Stimulated activated CD4-positive, alpha-beta T cell treated with anti-CD3 and anti-CD28 coated beads, Interleukin-2, amount 100 ng/mL, for 24 hours (primary cell): ENCODE measurements at regions not wholly inside any gene's neighbourhood (a gene's known extent, or its start where the extent isn't known, plus 50 kb on each side); places are given as distances from the start of the nearest gene placed in this dataset.

Source experiments
- DNase-seq, 2 donors: peaks; one replicate each; pipeline ENCODE4 v3.0.0-alpha.2; 2020

DNA sequence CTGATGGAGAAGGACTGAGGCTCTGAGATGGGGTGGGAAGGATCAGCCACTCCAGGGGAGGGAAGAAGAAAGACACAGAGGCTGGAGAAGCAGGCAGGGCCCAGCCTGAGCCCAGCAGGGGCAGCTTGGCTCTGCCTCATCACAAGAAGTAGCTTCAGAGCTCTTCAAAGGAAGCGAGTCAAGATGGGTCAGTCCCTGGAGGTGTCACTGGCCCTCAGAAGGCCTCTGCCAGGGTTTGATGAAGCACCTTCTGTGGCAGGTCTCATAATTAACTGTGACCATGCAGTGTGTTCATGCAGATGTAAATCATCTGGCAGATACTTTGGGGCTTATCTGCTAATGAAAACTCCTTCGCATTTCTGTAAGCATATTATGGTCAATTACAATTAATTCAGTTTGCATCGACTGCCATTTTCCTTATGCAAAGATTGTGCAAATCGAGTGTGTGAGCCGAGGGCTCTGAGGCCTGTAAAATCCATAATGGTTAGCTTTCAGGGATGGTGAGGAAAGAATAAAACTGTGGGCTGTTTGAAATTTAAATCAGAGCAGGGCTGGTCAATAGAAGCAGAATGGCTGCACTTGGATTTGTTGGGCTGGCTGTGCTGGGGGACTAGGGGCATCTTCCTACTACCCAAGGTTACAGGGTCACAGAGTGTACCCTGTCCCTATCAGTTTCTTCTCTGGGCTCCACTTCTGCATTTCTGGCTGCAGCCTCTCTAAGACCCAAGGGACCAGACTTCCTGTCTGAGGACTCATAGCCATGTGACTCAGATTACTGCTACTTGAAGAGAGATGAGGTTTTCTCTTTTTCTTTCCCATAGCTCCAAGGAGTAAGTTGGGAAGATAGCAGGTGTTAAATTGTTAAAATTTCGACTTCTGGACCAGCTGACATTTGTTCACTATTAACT, 376.6 kb downstream of the DHX35 start:
- no peak for DNase-seq

DNA sequence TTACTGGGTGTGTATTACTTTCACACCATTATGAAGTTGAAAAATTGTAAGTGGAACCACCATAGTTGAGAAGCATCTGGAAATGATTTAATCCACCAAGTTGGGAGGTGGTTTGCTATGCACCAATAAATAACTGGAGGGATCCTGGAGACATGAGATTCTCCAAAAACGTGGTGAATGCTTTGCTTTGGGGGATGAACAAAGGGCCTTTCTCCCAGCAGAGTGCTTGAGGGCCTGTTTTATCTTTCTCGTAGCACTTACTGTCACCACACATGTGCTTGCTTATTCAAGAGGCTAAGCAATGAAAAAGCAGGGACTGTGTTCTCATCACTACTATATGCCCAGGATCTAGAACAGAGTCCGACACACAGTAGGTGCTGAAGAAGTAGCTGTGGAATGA, 371.1 kb downstream of the DHX35 start:
- DNase-seq = no peak

DNA sequence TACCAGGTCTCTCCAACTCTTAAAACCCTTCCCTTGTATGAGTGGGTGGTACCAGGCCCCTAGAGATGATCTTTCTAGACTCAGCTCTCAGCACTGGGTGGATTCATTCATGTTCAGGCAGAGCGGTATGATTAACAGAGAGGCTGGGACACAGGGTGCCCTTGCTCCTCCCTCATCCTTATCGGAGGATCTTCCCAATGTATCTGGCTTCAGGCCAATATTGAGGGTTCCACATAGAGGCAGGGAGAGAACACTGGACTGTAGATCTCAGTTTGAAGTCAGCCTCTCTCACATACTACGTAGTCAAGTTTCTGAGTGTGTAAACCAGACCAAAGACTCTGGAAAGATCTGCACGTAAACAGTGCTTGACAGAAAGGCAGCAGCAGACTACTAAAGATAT, 366.2 kb downstream of the DHX35 start:
- DNase-seq = no peak

DNA sequence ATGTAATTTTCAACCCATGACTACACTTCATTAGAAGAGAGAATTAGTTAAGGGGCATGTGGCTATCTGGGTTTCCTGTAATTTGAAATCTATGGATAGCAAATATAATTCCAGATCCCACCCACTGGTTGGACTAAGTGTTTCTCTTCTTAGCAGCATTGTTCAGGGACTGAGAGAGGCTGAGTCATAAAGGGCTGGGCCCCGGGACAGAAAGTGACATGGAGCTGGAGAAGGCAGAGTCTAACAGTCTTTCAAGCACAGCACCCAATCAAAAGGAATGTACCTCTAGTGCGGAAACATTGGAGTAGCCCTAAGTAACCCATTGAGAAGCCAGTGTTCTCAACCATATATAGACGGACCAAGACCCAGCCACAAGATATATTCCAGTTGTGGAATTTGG, 363.9 kb downstream of the DHX35 start:
- no peak for DNase-seq

DNA sequence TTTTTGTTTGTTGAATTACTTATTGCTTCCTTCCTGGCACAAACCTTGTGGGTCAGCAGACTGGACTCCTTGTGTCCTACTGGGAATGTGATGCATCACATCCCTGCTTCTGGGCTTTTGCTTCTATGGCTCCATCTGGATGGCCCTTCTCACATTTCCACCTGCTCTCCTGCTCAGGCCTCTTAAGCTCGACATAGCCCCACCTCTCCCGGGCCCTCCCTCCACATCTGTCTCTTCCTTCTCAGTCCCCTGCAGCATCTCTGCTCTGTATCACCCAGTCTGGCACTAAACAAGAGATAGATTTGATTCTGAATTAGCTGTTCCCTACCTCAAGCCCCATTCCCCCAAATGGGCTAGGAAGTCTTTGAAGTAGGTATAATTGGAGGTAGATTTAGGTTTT, 356.8 kb downstream of the DHX35 start:
- no peak for DNase-seq

DNA sequence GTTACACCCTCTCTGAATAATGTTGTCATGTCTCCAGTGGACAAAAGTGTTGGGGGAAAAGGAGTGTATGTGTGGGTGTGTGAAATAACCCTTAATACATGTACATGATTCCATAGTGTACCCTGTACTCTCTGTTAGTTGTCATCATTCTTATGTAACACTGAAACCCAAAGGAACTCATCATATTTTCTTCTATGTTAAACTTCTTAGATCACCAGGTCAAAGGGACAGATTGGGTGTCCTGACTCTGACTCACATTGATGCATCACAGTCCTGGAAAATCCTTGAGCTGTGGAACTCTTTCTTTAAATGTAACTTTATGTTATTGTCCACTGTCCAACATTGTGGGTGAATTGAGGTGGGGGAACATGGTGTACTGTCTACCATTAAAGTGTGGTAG, 350.5 kb downstream of the DHX35 start:
- no peak for DNase-seq

DNA sequence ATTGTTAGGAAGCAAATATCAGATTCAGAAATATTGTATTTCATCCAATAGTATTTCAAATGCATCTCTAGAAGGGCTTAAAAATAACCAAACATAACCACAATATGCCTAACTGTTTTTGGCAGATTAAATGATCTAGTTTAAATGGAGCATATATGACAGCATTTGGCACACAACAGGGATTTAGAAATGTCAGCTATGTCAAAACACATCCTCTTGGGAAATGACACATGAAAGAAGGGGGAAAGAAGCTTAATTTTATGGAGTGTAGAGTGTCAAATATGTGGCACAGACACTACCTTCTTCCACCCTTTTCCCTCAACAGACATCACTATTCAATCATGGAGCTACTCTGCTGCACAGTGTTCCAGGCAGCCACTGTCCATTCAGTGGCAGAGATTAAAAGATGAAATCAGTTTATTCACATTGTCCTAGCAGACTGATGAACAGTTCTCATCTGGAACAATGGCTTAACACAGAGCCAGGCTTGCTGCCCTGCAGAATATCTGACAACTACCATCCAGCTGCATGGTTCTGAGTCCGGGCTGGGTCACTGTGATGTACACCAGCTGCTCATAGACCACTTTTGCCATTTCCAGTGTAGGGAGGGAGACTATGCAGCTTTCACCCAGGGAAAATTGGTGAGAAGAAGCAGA, 349.8 kb downstream of the DHX35 start:
- DNase-seq = no peak

DNA sequence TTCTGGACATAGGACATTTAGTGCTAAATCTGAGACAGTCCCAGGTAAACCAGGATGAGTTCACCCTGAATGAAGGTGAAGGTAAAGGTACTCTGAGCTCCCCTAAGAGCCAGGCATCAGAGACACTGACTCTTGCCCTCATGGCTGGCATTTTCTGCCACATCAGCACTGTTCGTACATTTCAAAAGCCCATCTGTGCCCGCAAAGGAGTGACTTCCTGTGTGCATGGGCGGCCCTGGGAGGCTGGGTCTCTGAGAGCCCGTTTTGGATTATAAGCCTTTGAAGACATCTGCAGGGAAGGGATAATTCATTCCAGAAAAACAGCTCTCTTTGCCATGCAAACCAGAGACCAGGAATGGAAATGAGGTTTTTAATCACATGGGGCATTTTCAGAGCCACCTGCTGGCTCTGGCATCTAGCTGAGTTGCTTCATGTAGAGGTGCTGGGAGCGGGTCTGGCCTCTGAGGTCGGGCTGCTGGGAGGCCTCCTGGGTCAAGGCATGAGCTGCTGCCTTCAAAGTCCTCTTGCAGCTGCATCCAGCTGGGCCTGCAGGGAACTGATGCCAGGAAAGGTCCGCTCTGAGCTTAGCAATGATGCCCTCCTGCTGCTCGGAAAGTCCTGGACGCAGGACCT, 348.3 kb downstream of the DHX35 start:
- no peak for DNase-seq

DNA sequence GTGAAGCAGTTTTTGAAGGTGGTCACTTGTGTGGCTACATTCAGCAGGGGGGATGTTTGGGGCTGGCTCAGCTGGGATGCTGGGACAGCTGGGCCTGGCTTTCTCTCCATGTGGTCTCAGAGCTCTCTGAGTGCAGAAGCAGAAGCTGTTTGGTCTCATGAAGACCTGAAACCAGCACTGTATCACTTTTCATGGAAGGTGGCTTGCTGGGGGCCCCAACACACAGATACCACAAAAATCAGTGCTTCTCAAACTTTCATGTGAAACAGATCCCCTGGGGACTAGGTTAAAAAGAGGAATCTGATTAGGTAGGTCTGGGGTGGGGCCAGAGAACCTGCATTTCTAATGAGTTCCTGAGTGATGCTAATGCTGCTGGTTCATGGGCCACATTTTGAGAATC, 347.3 kb downstream of the DHX35 start:
- no peak for DNase-seq

DNA sequence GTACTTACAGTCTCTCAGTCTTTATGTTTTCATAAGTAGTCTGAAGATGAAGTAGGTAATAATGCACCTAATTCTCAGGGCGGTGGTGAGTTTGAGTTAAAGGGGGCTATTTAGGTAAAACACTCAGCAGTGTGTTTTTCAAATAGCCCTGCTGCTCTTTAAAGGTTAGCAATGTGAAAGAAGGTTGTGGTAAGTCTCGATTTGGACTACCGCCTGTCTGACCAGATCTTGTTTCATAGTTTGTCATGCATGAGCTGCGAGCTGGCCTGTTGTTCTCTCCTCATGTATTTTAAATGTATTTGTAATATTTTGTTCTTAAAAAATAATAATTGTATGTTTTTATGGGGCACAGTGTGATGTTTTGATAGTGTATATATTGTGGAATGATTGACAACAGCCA, 340.2 kb downstream of the DHX35 start:
- no peak for DNase-seq

DNA sequence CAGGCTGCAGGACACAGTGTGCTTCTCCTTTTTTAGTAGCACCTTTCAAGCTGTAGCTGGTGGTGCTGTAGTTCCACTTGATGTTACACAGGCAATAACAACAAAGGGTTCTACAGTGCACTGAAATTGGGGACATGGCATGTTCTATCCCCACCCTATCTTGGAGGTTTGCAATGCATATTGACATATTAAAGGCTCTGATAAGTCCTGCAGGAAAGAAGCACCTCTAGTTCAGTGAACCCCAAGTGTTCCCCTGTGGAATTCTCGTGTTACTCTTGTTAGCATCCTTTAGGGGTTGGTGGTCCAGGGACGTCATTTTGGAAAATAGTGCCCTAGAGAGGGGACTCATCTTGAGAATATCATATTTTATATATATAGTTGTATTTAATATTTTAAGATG, 337.6 kb downstream of the DHX35 start:
- DNase-seq = no peak

DNA sequence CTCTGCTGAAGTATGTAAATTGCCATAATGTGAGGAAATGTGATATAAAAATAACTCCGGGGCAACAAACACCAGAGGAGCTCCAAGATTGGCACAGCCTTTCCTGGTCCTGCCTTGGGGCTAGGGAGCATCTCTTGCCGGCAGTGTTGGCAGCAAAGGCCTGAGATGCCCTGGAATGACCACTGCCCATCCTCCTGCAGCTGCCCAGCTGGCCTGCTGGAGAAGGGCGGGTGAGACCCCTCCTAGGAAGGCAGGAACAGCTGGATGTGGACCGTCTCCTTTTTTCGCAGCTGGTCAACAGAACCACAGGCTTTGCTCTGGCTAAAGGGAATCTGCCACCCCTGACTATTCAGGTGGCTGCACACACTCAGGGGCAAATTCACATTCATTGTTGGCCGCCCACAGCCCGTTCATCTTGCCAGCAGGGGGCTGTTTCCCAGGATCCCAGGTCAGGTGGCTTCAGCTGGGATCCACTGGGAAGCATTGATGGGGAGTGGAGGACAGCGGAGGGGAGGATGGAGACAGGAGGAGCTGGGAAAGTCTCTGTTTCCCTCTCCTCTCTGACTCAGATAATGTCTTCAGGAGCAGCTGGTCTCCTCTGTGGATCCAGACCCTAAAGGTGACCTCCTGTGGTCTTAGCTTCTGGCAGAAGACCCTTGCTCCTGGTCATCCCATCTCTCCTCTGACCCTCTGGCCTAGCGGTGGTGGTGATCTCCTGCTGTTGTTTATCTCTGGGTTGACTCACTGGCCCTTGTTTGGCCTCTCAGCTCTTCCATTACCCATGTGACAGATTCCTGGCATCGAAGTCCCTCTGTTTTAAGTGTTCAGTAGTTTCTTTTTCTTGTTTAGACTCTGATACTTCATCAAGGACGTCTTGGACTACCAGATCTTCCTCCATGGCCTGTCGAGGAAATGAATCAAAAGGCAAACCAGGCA, 336.7 kb downstream of the DHX35 start:
- DNase-seq = no peak

DNA sequence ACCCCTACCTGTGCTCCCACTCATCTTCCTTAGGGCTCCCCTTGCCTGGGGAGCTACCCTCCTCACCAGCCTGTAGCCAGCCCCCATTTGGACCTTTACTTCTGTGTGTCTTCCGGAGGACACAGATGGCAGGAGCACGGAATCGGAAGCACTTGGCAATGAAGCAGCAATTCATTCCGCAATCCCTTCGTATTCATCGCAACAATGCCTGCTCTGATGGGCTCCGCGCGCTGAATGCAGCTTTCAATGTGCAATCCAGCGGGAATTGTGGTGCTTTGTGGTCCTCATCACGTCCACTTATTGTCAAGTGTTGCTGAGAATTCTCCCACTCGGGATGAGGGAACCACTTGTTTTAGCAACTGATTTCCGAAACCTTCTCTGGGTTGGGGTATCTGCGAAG, 336.0 kb downstream of the DHX35 start:
- no peak for DNase-seq

DNA sequence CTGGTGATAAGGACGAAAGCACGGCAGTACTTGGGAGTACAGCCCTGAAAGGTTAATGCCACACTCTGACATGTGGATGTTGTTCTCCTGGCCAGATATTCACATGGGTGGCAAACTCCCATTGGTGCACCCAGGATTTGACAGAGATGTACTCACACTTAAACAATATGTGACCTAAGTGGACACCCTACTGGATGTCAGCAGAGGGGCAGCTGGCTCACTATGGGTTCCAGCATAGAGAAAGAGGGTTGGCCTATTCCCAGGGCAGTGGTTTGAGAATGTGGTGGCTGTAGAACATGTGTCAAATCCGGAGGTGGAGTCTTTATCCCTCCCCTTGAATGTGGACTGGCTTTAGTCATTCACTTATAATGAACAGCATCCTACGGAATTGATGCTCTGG, 333.2 kb downstream of the DHX35 start:
- DNase-seq = no peak

DNA sequence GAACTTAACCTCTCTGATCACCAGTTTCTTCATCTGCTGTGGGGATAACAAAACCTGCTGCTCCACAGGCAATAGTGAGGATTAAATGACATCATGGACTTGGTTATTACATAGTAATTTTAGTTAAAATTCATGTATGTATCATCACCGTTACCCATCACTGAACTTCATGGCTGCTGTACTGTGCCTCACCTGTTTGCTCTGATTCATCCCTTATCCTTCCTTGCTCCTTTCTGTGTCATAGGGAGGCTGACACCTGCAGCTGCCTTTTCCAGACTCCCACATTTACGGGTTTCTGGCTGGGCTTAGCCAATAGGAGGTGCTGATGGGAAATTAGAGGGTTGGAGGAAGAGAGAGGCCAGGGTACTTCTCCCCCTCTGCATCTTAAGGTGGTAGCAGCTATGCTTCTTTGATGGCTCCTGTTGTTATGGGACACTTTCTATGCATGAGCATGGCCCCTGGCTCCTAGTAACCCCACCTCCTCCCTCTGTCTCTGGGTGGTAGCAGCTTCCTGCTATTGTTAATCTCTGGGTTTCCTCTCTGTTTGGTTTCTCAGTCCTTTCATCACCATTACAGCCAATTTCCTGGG, 332.1 kb downstream of the DHX35 start:
- no peak for DNase-seq

DNA sequence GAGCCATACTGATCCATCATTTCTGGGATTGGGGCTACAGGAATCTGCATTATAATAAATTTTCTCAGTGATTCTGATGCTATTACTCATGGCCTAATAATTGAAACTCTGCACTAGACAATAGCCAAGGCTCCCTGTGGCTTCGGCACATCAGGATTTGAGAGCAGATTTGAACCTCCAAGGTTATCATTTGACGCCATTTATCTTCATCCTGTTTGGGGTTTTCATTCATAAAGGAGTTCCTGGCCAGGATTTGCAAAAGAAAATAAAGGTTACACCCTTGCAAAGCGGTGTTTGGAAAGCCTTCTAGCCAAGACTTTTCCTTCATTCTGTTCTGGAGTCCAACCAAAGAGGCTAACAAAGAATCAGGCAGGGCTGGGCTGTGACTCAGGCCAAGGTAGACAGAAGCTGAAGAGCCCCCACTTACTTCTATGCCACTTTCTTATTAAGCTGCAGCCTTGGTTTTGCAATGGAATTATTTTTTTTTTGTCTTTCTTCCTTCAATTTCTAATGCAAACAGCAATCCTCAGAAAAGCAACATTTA, 330.1 kb downstream of the DHX35 start:
- no peak for DNase-seq

DNA sequence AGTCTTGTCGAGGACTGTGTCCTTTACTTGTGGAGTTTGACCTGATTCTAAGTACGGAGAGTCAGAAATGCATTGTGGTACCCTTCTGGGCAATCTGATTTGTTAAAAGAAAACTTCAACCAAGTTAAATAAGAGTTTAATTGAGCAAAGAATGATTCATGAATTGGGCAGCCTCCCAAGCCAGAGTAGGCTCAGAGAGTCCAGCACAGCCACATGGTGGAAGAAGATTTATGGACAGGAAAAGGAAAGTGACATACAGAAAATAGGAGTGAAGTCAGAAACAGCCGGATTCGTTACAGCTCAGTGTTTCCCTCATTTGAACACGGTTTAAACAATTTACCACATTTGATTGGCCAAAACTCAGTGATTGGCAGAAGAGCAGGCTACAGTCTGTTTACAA, 329.2 kb downstream of the DHX35 start:
- DNase-seq = no peak

DNA sequence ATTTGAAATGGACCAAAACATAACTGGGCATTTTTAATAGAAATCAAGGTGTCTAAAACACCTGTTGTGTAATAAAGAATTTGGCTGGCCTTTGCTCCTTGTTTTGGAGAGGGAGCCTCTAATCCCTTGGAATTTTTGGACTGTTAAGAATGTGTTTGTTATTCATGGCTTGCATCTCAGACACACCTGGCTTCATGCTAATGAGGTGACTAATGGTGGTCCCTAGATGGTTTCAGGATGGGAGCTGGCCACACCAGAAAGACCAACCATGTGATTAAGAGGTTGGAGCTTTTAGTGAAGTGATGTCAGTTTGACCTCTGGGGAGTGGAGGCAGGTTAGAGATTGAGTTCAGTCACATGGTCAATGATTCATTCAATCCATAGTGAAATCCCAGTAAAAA, 328.4 kb downstream of the DHX35 start:
- DNase-seq = no peak

DNA sequence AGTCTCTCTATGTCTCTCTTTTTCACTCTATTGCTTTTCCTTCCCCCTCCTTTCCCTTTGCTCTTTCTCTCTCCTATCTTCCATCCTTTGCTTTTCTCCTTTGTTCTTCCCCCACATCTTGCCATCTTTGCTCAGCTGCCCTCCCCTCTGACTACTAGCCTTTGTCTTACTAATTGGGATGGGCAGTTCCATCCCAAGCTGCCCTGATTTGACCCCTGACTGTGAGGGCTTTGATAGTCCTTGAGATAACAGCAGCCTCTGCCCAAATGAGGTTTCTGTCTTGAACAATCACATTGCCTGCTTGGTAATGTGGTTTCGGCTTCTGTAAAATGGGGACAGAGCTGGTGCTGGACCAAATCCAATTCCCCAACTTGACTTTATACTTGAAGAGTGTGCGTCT, 327.7 kb downstream of the DHX35 start:
- no peak for DNase-seq

DNA sequence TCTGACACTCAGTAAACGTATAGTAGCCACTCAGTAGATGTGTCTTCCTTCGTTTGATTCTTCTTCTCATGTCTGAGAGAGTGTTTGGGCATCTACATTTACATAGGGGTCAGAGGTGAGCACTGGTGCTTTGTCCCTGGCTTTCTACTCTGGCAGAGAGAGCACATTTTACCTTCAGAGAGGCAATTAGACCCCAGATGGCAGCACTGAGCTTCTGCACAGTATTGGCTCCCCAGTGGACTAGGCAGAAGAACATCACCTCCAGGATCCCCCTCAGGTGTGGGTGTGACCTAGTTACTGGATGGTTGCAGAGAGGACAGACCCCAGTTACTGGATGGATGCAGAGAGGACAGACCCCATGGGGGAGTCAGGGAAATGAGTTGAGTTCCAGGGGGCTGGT, 327.2 kb downstream of the DHX35 start:
- DNase-seq = no peak

DNA sequence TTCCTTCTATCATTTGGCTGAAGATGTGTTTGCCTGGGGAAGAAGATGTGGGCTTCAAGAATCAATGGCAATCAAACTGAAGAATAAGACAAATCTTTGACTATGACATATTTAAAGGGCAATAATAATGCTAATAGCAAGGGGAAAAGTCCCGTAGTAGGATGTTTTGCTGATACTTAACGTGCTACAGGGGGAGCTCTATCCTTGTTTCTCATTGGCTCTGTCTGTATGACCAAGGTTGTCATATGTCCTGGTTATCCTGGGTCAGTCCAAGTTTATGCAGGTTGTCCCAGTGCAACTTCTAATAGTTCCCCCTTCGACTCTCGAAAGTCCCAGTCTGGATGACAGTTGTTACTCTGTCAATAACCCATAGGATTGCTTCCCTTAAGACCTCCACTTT, 321.3 kb downstream of the DHX35 start:
- no peak for DNase-seq

DNA sequence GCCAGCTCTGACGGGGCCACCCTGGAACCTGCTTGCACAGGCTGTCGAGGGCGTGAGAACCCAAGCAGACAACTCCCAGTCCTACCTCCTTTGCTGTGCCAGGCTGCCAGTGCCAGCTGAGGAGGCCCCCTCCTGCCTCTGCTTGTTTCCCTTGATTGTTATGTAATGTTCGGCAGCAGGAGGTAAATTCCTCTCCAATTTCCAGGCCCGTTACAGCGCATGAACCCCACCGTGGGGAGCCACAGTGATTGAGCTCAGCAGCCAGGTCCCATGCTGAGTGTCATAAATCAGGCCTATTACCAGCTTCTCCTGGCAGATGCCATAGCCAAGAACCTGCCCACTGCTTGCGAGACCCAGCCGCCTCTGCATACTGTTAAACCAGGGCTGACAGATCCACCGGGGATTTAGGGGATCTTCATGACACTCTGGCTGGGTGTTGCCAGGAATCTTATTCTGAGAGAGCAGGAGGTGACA, 320.5 kb downstream of the DHX35 start:
- no peak for DNase-seq
